Uterus (tissue), 3 donors: ENCODE measurements at regions not wholly inside any gene's neighbourhood (a gene's known extent, or its start where the extent isn't known, plus 50 kb on each side); places are given as distances from the start of the nearest gene placed in this dataset.

Experiments
- DNase-seq, 2 donors: peaks; one replicate each; pipeline ENCODE4 v3.0.0-alpha.2; 2019 to 2020
- H3K27ac ChIP-seq, 2 donors: fragments of 200-600 bp; sonication (generic); 1 replicate in 1 of 2; 2 replicates in 1 of 2; pipeline ENCODE4 v1.5.1; 2016 to 2018
- H3K27me3 ChIP-seq, 2 donors: fragments of 200-600 bp; sonication (generic); one replicate each; pipeline ENCODE4 v1.5.1; 2018 to 2019; ENCODE audit warnings: control low read depth in 1 of 2
- H3K36me3 ChIP-seq, 2 donors: fragments of 200-600 bp; sonication (generic); one replicate each; pipeline ENCODE4 v1.5.1; 2019; ENCODE audit warnings: control low read depth in 1 of 2
- H3K4me1 ChIP-seq, 2 donors: fragments of 200-600 bp; sonication (generic); one replicate each; pipeline ENCODE4 v1.5.1; 2018 to 2019; ENCODE audit warnings: control low read depth in 1 of 2
- H3K4me3 ChIP-seq, 2 donors: fragments of 200-600 bp; sonication (generic); 1 replicate in 1 of 2; 2 replicates in 1 of 2; pipeline ENCODE4 v1.5.1; 2018 to 2019; ENCODE audit warnings: mild to moderate bottlenecking in 1 of 2
- H3K9me3 ChIP-seq, 2 donors: fragments of 200-600 bp; sonication (generic); one replicate each; pipeline ENCODE4 v1.5.1; 2019; ENCODE audit warnings: control low read depth in 1 of 2
- POLR2A ChIP-seq, 2 donors: fragments of 450-650 bp; IDR thresholded peaks; one replicate each; pipeline ENCODE4 v1.6.1; 2016; ENCODE audit warnings: antibody characterized with exemption in 2 of 2, mild to moderate bottlenecking in 1 of 2, moderate library complexity in 1 of 2
- intact Hi-C: fragments of 100-400 bp; cut with DNase I; formaldehyde crosslinking; loops from one replicate; pipeline ENCODE4 v1.15.1; 2023; ENCODE audit warnings: low total_unique reads
- TF ChIP-seq, protein P1 (sequence below), 4 experiments: fragments of 200-600 bp in 2 of 4; fragments of 450-650 bp in 2 of 4; sonication (generic) in 2 of 4; IDR thresholded peaks; one replicate each; pipeline ENCODE4 v1.5.1; 2016 to 2019; ENCODE audit warnings: antibody characterized with exemption in 4 of 4, mild to moderate bottlenecking in 2 of 4, moderate library complexity in 1 of 4
- donor health status: DM: yes; HTN: yes; CAD: no.

DNA sequence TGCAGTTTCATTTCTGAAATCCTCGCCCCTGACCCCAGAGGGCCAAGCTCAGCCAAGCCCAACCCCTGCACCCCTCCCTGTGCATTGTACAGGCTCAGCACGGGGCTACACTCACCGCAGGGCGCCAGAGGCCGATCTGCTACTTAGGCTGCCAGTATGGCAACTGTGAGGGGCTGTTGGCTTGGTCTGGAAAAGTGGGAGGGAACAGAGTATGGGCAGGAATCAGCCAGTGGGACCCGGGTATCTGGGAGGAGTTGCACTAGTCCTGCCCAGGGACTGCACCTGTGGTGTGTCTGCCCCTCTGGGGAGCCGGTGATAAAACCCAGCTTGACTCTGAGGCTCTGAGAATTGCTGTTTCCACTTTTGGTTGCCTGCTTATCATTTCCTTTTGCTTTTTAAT, 167.4 kb upstream of the KIF2A start:
- no peak for TF ChIP-seq POLR2A (IDR thresholded peaks at IDR 0.05)
- TF ChIP-seq, protein P1, sequence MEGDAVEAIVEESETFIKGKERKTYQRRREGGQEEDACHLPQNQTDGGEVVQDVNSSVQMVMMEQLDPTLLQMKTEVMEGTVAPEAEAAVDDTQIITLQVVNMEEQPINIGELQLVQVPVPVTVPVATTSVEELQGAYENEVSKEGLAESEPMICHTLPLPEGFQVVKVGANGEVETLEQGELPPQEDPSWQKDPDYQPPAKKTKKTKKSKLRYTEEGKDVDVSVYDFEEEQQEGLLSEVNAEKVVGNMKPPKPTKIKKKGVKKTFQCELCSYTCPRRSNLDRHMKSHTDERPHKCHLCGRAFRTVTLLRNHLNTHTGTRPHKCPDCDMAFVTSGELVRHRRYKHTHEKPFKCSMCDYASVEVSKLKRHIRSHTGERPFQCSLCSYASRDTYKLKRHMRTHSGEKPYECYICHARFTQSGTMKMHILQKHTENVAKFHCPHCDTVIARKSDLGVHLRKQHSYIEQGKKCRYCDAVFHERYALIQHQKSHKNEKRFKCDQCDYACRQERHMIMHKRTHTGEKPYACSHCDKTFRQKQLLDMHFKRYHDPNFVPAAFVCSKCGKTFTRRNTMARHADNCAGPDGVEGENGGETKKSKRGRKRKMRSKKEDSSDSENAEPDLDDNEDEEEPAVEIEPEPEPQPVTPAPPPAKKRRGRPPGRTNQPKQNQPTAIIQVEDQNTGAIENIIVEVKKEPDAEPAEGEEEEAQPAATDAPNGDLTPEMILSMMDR (IDR thresholded peaks at IDR 0.05): no peak
- no peak overlapping the region for H3K4me3 ChIP-seq
- H3K9me3 ChIP-seq: no peaks in the 10 kb centered on the region
- intact Hi-C loops: no loop called here
- no peaks in the 10 kb centered on the region for H3K4me1 ChIP-seq
- H3K36me3 ChIP-seq: no peaks in the 10 kb centered on the region
- DNase-seq: no peak
- H3K27ac ChIP-seq: no peak overlapping the region
- no peaks in the 10 kb centered on the region for H3K27me3 ChIP-seq

DNA sequence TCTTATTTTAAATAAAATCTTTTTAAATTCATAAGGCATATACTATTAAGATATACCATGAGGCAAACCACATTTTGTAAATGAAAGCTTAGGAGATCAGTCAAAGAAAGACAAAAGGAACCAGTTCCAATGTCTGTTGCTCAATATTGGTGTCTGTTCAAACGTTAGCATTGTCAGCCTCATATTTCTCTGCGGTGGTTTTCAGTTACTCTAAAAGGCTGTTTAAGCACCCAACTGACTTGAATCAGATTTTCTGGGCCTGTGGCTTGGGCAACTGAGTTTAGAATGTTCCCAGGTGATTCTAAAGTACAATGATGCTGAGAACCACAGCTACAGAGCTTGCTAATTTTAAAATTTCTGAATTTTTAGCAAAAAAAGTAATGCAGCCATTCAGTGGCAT, 166.3 kb upstream of the KIF2A start:
- H3K27ac ChIP-seq: no peak overlapping the region
- intact Hi-C loops: no loop called here
- H3K4me3 ChIP-seq: no peak overlapping the region
- H3K27me3 ChIP-seq: no peaks in the 10 kb centered on the region
- no peaks in the 10 kb centered on the region for H3K36me3 ChIP-seq
- no peak for DNase-seq
- TF ChIP-seq POLR2A (IDR thresholded peaks at IDR 0.05): no peak
- TF ChIP-seq, protein P1 (IDR thresholded peaks at IDR 0.05): no peak
- H3K9me3 ChIP-seq: no peaks in the 10 kb centered on the region
- no peaks in the 10 kb centered on the region for H3K4me1 ChIP-seq

DNA sequence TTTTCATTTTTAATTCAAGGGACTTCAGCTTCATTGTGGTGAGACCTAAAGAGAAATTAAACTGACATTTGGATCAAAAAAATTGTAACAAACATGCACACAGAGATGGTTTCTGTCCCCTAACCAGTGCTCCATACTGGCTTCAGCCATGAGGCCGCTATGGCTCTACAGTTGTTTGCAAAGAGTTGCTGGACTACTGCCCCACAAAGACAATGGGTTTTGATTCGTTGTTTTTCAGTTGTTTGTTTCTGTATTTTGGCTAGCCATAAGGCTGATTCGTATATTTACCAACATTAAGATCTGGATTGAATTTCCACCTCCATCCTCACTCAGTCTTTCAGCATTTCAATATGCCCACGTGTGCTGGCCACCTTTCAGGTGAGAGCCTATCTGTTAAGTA, 163.7 kb upstream of the KIF2A start:
- Histone ChIP-seq H3K9me3 (no peaks in the 10 kb centered on the region), H3K4me3 (no peak overlapping the region), H3K4me1 (no peaks in the 10 kb centered on the region), H3K36me3 (no peaks in the 10 kb centered on the region), H3K27me3 (no peaks in the 10 kb centered on the region), H3K27ac (no peak overlapping the region)
- intact Hi-C loops: no loop called here
- no peak for TF ChIP-seq POLR2A (IDR thresholded peaks at IDR 0.05)
- TF ChIP-seq, protein P1 (IDR thresholded peaks at IDR 0.05): no peak
- DNase-seq: no peak

DNA sequence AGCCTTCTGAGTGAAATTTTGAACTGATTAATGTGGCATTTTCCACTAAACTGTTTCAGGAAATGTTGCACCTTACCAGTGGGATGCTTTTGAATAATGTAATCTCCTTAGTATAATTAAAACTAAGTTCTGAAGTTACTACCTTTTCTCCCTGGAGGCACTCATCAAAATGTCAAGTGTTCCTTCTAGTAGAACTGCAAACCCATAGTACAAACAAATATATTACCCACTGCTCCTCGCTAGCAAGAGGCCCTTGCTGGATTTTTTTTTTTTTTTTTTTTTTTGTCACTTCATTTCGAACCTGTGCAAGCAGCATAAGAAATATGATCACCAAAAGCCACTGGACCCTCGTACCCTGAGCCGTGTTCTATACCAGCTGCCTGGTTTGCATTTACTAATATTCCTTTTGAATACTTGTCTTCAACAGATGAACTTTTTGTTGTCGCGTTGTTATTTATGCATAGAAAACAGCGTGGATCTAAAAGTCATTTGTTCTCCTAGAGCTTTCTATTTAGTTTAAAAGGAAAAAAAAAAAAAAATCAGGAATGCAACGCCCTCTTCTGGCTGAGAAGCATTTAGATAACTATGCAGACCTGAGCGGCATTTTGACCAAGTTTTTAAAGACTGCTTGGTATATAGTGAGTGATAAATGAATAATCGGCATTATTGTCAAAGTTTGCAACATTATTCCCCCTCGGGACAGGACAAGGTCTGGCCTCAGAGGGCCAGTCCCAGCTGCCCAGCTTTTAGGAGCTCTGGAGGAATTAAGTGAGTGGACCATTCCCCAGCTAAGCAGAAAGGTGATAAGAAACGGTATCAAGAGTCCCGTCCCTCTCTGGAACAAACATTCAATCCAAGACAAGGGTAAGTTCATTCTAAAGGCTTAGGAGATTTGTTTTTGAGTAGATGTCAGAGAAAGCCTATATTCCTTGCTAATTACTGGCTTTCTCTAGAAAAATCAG, 162.5 kb upstream of the KIF2A start:
- no peak for TF ChIP-seq POLR2A (IDR thresholded peaks at IDR 0.05)
- TF ChIP-seq, protein P1 (IDR thresholded peaks at IDR 0.05): peak in 3 of 4 experiments; percentile 12 to 25 (median 22)
- no peak for DNase-seq
- intact Hi-C loops: no loop called here
- Histone ChIP-seq H3K27me3 (no peaks in the 10 kb centered on the region), H3K9me3 (no peaks in the 10 kb centered on the region), H3K4me1 (no peaks in the 10 kb centered on the region), H3K4me3 (no peak overlapping the region), H3K27ac (no peak overlapping the region), H3K36me3 (no peaks in the 10 kb centered on the region)

DNA sequence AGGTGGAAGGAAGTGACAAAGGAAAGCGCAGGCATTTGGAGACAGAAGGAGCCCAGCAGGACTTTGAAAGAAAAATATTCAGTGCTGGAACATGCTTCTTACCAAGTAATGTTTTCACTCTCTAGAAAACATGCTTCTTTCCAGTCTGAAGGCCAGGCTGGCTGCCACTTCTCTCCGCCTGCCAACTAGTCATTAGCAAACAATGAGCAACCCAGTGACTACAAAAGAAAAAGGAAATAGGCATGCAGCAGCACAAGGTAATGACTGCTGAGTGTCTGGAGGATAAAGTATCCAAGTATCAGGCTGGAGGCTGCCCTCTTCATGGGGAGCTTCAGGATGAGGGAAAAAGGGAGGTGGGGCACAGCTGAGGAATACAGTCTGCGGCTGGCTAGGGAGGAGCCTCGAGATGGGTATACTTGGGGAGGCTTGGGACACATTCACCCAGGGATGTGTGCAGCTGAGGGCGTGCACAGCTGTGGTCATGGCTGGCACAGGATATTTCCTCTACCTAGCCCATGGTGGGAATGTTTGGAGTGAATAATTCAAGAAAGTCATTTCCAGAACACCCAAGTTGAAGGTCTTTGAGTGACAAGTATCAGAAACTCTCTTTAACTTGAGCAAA, 161.5 kb upstream of the KIF2A start:
- Histone ChIP-seq H3K9me3 (no peaks in the 10 kb centered on the region), H3K36me3 (no peaks in the 10 kb centered on the region), H3K4me3 (no peak overlapping the region), H3K27me3 (no peaks in the 10 kb centered on the region), H3K27ac (no peak overlapping the region), H3K4me1 (no peaks in the 10 kb centered on the region)
- TF ChIP-seq, protein P1 (IDR thresholded peaks at IDR 0.05): no peak
- no peak for TF ChIP-seq POLR2A (IDR thresholded peaks at IDR 0.05)
- DNase-seq: no peak
- intact Hi-C loops: no loop called here
